SH-SY5Y (cell line): ENCODE measurements at regions not wholly inside any gene's neighbourhood (a gene's known extent, or its start where the extent isn't known, plus 50 kb on each side); places are given as distances from the start of the nearest gene placed in this dataset.

Experiments
- GATA2 ChIP-seq: IDR thresholded peaks from 2 replicates; pipeline ENCODE4 v1.6.1; 2011; ENCODE audit warnings: mild to moderate bottlenecking, low read depth, low read length
- GATA3 ChIP-seq: IDR thresholded peaks from 2 replicates; pipeline ENCODE4 v1.6.1; 2011; ENCODE audit warnings: low read depth, mild to moderate bottlenecking, low read length, moderate library complexity

DNA sequence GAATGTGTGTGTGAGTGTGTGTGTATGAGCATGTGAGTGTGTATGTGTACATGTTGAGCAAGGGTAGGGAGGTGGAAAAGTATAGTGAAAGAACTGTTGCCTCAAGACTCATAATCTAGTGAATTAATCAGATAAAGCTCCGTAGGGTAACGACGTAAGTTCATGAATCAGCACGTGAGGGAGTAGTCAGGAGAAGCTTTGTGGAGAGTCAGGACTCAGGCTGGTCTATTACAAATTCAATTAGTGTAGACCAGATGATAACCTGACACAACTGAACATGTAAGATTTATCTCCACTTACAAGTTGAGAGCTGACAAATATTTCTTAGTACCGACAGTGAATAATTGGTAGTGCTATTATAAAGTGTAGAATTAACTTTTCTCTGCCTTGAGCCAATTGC, 194.5 kb downstream of the RAD51AP2 start:
- TF ChIP-seq GATA2 (no peak), GATA3 (no peak)

DNA sequence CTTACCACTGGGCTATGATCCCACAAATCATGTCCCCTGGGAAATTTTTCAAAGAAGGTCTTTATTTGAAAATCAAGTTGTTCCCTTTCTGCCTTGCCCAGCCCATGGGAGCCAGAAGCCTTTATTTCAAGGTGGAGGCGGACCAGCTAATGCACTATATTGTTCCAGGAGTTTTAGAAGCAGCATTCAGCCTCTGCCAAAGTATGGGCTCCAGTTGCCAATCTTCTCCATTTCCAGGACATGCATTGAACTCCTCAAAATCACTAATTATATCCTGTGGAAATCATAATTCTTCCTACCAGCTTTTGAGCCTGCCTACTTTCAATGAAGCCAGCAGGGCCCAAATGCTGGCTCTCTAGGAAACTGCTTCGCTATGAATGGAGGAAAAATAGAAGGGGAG, 195.8 kb downstream of the RAD51AP2 start:
- no peak for TF ChIP-seq GATA3
- no peak for TF ChIP-seq GATA2

DNA sequence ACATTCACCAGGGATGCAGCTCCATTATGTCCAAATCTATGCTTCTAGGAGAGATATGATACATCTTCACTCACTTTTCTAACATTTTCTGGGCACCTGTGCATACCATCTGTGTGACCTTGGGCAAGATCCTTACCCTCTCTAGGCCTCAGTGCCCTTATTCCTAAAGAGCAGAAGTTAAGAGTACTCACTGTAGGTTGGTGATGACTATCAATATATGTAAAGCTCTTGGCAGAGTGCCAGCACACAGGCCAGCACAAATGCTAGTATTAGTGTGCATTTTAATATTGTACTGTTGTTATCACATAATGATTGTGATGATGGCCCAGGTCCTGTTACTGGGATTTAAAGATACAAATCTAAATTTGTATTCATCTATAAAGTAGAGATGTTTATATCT, 199.2 kb downstream of the RAD51AP2 start:
- TF ChIP-seq GATA2, result no peak
- TF ChIP-seq GATA3, result no peak; the same call in 1 of the 2 replicates

DNA sequence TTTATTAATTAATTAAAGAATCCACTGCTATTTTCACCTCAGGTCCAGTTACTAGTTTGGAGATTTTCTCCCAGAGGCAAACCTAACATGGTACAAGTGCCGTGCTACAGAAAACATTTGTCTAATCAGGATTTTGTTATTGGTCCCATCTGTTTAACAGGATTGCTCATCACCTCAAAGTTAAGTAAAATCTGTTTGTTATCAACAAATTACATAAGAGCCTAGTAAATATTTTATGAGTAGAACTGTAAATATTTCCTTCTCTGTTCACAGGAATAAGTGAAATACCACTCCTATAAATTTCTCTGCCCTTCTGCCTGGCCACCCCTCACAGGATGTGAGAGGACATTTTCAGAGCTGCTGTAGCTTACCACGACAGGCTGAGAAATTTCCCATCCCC, 200.2 kb downstream of the RAD51AP2 start:
- TF ChIP-seq GATA2 (no peak), GATA3 (no peak)

DNA sequence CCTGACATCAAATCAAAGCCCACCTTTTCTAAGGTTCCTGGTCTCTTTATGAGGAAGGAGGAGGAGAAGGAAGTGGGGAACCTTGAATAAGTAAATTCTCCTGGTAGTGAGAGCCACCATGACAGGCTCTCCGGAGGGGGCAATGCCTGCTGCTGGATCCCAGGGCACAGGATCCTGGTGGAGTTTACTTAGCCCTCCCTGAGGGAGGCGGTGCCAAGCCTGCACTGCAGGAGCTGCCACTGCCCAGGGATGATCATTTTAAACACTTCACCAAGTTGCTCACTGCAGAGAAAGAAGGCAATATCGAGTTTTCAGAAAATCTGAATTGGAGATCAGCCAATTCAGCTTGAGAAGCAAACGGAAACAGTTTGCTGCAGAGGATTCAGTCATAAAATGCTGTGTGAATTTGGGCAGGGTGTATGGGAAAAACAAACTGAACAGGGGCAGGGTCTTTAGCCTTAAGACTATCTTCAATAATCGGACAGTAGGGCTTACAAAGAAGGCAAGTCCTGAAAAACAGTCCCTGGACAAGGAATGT, 200.7 kb downstream of the RAD51AP2 start:
- TF ChIP-seq GATA2, result peak; percentile 75
- no peak for TF ChIP-seq GATA3

DNA sequence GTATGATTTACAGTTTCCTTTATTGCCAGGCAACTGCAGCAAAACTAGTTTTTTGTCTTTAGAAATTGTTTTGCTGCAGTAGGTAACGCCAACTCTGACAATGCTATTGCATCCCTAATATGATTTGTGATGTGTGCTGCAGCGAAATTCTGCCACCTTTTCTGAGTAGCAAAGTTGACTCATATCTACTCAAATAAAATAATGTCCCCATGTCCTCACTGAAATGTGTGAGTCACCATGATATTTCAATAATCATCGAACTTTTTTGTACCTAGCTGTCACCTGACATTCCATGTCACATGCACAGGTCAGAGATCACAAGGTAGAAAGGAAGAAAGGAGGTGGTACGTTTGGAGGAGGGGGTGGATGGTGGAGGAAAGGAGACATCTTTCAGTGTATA, 205.0 kb downstream of the RAD51AP2 start:
- no peak for TF ChIP-seq GATA3
- TF ChIP-seq GATA2, result no peak

DNA sequence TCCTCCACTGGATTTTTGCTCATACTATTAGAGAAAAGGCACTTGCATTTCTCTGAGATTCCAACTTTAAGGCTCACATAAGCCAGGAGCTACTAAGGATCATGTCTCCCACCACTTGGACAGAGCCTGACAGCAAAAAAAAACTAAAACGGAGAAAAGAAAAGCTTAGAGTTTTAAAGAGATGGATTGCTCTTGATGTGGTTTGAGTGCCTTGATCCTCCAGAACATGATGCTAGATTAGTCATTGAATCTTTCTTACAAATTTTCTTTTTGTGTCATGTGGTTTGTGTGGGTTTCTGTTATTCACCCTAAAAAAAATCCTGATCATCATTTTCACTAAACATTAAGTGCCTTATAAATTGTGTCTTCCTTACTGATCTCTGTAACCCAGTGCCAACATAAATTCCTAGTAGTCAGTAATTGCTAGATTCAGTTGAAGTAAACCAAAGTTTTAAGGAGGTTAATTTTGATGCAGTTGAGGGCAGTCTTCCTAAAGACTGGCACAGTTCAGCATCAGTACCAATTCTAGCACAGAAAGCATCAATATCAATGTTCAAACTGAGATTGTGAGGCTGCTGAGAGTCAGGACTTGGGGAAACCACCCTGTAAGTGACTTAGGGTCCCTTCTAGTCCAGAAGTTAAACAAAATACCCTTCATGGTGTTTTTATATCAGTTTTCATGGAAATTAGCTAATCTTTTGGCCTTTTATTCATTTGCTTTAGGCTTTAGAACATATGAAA, 206.3 kb downstream of the RAD51AP2 start:
- TF ChIP-seq GATA2, result no peak
- no peak for TF ChIP-seq GATA3

DNA sequence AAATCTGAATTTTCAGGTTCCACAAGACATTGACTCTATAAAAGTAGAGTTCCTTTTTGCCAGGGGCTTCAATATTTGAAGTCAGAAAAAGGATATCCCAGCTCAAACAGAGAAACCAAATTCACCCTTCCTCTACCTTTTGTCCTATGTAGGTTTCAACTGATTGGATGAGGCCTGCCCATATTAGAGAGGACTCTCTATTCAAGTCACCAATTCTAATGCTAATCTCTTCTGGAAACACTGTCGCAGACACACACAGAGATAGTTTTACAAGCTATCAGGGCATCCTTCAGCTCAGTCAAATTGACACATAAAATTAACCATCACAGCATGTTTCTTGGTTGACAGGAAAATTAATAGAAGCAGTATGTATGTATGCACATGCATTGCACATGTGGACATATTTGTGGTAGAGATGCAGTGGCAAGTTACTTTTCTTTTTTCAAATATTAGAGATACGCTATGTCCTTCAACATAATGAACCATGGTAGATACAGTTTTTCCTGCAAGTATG, 207.1 kb downstream of the RAD51AP2 start:
- no peak for TF ChIP-seq GATA3
- no peak for TF ChIP-seq GATA2

DNA sequence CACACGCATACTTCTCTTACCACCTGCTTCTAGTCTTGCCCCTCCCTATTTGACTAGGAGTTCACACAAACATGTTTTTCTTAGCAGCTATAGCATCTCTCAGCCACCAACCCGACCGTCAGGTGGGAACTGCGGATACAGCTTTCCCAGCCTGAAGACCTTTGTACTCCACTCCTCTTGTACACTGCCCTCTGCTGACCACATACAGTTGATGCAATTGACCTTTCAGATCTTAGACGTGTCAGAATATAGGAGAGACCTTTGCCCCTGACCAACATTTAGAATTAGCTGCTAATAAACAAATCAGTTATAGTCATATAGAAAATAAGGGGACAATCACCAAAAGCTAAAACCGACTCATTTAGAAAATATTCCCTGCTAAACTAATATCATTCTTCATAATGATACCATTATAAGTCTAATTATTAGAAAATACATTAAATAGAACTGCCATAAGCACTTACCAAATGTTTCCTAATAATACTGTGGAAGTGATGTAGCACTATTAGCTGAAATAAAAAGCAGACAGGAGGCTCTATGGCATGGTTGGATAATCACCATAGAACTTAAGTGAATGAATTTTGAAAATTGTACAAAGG, 208.4 kb downstream of the RAD51AP2 start:
- TF ChIP-seq GATA2 (no peak), GATA3 (no peak)

DNA sequence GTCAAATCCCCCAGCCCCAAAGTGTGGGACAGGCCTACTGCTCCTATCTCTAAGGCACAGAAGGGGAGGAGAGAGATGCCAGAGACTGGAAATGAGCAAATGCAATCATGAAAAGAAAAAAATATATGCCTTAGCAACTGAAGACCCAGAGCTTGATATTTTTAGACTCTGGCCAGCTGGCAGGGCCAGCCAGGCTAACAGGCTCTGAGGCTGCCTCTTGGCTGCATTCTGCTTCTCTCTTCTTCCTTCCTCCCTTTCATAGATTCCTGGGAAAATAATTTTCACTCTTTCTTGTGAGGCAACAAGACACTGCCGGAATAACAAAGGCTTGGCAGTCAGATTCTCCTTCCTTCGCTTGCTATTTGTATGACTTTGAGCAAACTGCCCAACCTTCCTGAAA, 209.1 kb downstream of the RAD51AP2 start:
- TF ChIP-seq GATA2, result no peak
- TF ChIP-seq GATA3, result no peak

DNA sequence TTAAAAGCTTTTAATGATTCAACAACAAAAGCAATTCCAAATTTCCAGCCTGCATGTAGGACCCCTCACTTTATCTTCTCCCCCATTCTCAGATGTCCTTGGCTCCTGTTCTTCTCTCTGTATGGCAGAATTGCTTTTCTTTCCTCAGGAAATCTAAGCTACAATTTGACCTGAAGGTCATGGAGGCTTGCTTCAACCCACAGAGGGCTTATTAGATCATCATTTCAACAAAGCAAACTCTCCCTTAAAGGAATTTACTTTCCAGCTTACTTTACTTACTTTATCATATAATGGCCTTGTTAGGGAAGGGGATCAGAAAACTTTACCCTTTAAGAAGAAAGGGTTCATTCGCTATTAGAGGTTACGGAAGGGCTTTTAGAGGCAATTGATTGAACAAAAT, 211.5 kb downstream of the RAD51AP2 start:
- TF ChIP-seq GATA2, result no peak

DNA sequence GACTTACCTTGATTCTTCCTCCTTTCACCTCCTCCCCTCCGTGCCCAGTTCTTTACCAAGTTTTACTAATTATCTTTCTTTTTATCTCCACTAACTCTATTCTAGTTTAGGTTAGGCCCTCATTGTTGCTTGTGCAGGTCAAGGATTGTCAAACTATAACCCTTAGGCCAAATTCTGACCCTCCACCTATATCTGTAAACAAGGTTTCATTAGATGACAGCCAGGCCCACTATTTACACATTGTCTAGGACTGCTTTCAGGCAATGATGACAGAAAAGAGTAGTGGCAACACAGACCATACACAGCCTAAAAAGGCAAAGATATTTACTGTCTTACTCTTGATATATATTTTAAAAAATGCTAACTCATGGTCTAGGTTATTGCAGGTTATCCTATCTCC, 212.0 kb downstream of the RAD51AP2 start:
- TF ChIP-seq GATA2 (no peak), GATA3 (no peak)

DNA sequence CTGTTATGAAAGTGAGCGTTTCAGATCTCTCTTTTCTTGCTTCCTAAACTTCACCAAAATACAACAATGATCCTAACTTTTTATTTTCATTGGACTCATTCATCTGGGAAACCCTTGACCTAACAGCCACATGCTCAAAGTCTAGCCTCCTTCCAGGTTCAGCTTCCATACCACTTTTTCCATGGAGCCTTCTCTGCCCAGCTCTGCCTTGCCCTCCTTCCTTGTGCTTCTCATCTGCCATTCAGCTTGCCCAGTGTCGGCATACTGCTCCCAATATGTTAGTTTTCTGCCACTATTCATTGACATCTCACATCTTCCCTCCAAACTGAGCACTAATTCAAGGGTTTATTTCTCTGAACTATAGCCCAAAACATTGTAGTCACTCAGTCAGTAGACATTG, 214.7 kb downstream of the RAD51AP2 start:
- TF ChIP-seq GATA2 (no peak), GATA3 (no peak)

DNA sequence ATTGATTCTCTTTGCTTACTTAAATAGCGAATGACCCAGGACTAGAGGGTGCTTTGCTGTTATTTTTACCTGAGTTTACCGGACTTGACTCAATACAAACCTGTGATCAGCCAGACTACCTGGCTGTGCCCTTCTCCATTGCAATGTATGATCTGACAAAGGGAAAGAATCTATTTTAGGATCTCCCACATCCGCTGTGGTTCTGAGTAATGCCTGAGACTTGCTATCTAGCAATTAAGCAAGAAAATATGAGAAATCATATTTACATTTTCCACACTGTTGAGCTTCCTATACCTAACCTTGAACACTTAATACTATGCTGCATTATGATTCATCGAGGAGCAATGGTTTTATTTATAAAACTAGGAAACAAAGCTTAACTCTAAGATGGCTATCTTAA, 215.2 kb downstream of the RAD51AP2 start:
- no peak for TF ChIP-seq GATA2
- TF ChIP-seq GATA3, result no peak

DNA sequence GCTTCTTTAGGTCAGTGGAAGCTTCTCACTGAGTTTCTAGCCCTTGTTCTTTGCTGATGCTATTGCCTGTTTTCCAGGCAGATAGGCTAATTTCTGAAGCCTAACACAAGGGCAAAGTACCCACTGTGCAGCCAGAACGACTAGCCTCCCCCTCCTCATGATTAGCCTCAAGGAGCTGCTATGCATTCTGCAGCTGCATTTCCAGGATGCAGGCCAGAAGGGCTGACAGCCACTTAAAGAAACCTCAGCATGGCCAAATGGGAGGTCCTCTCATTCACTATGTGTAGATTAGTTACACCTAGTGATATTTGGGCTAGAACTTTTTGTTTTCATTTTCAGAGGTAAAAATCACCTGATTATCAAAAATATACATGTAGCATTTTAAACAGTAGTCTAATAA, 216.0 kb downstream of the RAD51AP2 start:
- TF ChIP-seq GATA3, result no peak
- no peak for TF ChIP-seq GATA2

DNA sequence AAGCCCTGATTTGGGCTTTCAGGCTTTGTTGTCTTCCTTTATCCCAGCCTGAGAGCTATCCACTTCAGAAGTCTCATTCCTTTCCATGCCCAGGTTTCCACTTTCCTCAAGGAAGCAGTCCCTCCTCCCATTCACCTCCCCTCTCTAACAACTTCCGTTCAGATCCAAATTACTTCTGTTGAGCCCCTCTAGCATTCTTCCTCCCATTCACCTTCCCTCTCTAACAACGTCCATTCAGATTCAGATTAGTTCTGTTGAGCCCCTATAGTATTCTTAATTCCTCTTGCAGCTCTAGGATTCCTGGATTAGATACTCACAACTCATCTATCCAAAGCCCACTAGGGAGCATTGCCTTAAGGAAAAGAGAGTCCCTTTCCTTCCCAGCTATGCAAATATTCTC, 216.8 kb downstream of the RAD51AP2 start:
- TF ChIP-seq GATA3 (no peak), GATA2 (no peak)
